GM12872 (cell line): ENCODE measurements at regions not wholly inside any gene's neighbourhood (a gene's known extent, or its start where the extent isn't known, plus 50 kb on each side); places are given as distances from the start of the nearest gene placed in this dataset.

Experiments
- TF ChIP-seq, protein P1 (sequence below): IDR thresholded peaks from 3 replicates; pipeline ENCODE4 v1.5.1; 2011; ENCODE audit warnings: low read depth, mild to moderate bottlenecking, low read length, moderate library complexity; ENCODE audit not compliant: insufficient read depth

DNA sequence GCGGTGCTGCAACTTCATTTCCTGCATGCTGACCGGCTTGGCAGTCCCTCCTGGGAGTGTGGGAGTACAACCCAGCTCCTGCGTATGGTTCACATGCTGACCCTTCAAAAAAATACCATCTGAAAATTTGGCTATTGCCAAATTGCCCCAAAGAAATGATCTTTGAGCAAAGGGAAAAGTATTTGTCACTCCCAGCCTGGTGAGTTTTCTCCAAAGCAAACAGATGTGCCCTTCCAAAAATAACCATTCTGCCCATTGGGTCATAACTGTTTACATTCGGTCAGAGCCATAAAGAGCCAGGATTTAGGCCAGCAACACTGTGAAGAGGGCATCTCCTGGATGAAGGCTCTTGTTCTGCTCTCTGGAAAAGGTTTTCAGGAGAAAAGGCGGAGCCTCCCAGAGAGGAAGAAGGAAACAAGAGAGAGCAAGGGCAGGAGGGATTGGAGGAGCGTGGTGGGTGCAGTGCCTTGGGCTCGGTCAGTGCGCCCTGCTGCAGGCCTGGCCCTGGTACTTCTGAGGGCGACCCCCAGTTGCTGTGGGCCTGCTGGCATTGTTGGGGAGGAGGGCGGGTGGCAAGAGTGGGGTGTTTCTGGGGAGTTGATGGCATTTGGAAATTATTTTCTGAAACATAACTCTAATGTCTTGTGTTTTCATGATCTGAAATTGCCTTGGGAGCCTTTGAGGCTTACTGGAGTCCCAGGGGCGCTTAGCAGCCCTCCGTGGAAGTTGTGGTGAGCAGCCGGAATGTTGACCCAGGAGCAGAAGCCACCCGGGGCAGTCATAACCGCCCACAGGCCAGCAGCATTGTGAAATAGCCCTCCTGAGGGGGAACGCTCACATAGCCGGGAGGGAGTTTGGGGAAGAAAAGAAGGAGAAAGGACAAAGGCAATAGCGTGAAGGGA, 248.4 kb downstream of the MYLK4 start:
- TF ChIP-seq, protein P1, sequence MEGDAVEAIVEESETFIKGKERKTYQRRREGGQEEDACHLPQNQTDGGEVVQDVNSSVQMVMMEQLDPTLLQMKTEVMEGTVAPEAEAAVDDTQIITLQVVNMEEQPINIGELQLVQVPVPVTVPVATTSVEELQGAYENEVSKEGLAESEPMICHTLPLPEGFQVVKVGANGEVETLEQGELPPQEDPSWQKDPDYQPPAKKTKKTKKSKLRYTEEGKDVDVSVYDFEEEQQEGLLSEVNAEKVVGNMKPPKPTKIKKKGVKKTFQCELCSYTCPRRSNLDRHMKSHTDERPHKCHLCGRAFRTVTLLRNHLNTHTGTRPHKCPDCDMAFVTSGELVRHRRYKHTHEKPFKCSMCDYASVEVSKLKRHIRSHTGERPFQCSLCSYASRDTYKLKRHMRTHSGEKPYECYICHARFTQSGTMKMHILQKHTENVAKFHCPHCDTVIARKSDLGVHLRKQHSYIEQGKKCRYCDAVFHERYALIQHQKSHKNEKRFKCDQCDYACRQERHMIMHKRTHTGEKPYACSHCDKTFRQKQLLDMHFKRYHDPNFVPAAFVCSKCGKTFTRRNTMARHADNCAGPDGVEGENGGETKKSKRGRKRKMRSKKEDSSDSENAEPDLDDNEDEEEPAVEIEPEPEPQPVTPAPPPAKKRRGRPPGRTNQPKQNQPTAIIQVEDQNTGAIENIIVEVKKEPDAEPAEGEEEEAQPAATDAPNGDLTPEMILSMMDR, result no peak

DNA sequence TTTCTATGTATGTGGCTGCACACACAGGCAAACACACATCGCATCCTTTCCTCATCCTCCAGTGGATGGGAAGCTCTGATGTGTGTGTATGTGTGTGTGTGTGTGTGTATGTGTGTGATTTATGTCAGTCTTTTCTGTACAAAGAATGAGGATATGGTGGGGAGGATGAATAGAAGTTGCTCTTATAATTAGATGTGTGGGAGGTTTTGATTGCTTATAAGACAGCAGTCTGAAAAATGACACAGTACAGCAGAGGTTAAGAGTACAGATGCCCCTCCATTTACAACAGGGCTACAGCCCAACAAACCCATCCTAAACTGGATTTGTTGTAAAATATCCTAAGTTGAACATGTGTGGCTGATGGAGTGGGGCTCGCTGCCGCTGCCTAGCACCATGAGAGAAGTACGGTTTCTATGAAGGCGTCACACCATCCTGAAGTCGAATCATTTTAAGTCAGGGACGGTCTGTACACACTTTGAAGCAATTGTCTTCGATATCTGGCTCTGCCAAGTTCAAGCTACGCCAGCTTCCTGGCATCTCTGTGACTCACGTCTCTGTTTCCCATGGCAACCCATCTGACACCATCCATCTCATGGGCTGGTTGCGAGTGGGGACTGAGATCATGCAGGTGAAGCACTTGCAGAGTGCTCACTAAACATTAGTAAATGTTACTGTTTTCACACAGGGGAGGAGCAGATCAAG, 252.6 kb downstream of the MYLK4 start:
- TF ChIP-seq, protein P1, result no peak

DNA sequence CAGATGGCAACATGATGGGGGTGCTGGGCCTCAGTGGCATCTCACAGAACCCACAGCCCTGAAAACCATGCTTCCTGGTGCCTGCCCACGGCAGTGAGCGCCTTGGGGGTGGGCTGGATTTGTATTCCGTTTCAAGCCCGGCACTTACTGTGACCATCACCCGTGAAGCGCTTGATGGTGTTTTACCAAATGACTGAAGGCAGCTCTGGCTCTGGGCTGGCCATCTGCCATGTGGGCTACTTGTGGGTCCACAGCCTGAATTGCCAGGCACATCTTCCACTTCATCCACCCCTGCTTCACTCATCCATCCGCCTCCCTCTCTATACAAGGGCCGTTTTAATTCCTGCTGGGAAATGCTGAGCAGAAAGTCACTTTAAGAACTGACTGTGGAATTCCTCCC, 250.9 kb upstream of the GMDS start:
- TF ChIP-seq, protein P1, result no peak

DNA sequence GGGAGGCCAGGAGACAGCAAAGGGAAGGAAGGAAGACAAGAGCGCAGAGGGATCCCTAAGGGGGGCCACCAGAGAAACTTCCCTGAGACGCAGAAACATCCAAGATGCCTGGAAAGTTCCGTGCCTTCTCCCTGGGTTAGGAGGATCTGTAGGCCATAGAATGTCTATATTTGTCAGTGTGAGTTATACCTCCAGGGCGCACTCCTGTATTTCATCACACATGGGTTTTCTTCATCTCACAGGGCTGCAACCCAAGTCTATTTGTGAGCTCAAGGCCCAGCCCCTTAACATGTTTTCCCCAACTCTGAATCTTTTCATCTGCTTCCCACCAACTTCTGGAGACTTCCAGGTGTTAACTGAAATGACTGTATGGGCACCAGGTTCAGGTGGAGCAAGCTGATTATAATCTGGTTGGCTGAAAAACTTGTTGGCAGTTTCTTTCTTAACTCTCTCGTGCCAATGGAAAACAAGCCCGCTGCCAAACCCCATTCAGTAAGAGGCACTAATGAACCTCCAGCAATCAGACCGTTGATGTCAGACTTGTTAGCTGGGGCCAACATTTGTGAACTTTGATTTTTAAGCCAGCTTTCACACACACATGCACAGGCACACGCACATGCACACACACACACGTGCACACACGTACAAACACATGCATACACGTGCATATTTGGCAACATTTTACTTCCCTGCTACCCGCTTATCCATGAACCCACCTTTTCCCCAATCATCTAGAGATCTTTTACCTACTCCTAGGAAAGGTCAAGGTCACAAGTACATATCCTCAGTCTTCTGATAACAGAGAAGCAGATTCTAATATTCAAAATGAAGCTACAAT, 247.5 kb upstream of the GMDS start:
- TF ChIP-seq, protein P1, result no peak

DNA sequence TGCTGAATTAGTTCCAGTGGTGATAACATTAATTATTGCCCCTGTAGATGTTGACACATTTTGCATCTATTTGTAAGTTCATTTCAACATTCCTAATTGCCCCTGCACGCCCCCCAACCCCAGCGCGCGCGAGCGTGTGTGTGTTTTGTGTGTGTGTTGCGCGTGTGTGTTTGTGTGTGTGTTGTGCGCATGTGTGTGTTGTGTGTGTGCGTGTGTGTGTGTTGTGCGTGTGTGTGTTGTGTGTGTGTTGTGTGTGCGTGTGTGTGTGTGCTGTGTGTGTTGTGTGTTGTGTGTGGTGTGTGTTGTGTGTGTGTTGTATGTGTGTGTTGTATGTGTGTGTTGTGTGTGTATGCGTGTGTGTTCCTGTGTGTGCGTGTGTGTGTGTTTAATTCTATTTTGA, 245.7 kb upstream of the GMDS start:
- TF ChIP-seq, protein P1, result no peak

DNA sequence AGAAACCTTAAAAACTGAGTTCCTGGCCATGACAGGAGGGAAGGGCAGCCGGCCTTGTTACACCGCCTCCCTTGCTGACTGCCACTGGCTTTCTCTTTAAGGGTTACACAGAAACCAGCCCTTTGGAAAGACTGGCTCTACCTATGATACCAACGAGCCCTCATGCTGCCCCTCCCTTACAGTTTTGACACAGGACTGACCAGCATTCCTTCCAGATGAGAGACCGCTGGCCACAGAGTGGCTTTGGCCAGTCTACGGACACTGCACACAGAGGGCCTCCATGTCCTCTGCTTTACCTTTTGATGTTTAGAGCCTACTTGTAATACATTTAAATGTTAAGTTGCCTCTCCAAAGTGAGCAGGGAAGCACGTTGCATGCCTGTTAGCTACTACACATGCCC, 243.2 kb upstream of the GMDS start:
- TF ChIP-seq, protein P1, result no peak

DNA sequence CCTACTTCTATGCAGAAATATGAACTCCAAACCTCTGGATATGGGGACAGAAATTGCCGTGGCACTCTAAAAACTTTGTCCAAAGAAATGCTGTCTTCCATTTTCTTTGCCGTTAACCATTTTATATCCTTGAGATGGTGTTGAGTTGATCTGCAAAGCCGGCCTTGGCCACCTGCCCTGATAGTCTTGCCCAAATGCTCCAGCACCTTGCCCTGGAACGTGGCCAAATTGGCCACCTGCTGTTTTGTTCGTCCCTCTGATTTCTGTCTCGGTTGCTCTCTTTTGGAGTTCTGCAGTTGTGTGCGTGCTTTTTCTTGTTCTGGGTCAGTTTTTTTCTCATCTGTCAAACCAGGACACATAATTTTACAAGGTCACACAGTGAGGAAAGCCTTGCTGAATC, 239.7 kb upstream of the GMDS start:
- TF ChIP-seq, protein P1, result no peak
